HG03139 (cell line): ENCODE measurements at regions not wholly inside any gene's neighbourhood (a gene's known extent, or its start where the extent isn't known, plus 50 kb on each side); places are given as distances from the start of the nearest gene placed in this dataset.

Source experiments
- ATAC-seq: cut with Tn5 transposase; IDR thresholded peaks from one replicate; pipeline ENCODE4 v1.9.1; 2021; ENCODE audit not compliant: unreplicated experiment

DNA sequence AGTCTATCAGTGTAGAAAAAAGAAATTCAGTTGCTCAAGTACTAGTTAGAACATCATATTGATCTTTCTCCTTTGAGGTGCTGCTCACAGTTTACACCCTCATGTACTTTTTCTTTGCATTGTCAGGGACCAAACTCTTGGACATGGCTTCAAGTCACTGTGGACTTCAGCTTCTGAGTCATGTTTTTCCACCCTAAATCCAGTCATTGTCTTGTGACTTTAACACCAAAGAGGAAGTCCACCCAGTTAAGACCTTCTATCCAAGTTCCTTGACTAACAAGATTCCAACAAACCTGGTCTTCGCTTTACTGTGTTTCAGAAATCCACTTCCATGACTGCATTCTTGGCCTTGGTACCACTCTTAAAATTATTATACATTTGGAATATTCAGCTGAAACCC is 206.7 kb upstream of the ARGLU1 start:
- ATAC-seq = no peak

DNA sequence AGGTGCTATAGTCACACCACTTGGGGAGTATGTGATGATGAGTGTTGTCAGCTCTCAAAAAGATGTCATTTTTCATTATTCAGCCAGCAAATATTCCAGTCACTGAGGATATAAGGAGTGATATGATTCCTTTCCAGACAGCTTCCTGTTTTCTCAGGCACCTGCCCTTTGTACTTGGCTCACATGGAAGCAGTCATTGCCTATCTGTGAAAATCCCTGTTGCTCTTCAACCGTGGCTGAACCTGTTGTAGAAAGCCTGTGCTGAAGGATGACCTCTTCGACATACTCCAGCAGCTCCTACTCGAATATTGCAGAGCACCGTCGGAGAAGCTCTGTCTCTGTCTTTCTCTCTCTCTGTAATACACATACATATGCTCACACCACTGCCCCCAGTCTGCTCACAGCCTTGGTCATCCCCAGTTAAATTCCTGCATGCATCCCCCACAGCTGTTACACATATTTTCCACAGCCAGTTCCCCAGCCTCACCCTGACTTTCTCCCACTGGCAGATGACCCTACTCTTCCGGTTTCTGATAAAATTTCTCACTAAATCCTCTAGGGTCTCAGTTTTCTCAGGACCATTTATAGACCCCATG is 204.2 kb upstream of the ARGLU1 start:
- no peak for ATAC-seq

- no peak for ATAC-seq
These were observed 201.1 kb upstream of the ARGLU1 start for GRCh38 chr13:106768991-106769390.

DNA sequence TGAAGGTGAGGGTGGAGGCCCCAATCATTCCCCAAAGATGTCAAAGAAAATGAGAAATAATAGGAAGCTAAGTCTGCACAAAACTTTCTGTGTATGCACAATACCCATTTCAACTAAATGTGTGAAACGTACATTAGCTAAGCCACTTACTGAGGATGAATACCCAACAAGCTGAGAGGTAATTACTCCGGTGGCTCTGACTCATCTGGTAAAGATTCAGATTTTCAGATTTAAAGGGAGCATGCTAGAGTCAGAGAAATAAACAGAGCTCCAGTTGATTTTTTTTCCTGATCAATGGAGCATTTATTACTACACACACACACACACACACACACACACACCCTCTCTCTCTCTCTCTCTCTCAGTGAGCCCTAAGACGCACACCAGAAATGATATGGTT is 194.8 kb upstream of the ARGLU1 start:
- no peak for ATAC-seq

GRCh38 chr13:106756446-106756845 is 188.5 kb upstream of the ARGLU1 start:
- ATAC-seq = no peak

DNA sequence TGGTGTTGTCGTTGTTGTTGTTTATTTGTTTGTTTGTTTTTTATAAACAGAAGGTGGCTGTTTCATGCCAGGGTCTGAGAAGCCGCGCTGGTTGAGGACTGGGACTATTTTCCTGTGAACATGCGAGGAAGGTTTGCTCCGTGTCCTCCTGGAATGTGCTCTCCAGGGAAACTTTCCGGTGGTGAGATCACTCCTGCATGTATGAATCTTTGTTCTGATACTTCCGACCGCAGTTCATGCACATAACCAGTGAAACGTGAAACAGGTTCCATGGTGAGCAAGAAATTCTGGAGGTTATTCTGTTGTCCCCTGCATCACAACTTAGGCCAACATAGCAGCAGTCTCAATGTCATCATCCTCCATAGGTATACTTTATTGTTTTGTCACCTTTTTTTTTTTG is 187.6 kb upstream of the ARGLU1 start:
- no peak for ATAC-seq

DNA sequence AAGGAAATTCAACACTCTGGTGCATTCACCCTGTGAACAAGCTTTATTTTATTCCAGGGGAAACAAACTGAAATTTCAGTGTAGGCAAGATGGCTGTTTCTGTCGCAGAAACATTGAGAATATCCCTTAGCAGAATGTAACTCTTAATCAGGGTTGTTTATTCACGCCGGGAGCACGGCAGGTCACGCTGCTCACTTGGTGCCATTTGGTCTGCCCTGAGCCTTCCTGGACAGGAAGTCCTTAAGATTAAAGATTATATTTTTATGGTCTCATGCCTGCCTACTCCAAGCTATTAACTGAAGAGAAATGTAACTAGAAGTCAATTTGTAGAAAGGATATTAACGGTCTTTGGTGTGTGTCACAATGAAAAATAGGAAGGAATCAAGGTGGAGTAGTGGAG is 185.3 kb upstream of the ARGLU1 start:
- no peak for ATAC-seq

GRCh38 chr13:106752584-106753170 is 184.7 kb upstream of the ARGLU1 start:
- ATAC-seq = no peak

DNA sequence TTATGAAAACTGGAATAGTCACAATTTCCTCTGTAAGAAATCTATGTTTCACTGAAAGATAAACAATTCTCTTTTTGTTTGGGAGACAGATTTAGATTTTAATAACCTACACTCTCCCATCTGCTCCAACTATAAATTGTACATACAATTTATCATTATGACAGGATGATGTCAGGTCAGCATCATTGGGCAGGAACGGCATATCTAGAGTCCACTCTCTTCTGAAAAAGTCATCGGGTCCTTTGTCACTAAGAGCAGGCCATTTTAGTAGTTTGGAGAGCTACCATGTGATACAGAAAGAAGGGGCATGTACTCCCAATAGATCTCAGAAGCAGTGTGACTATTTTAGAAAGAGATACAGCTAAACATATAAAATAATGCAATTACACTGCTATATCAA is 180.8 kb upstream of the ARGLU1 start:
- ATAC-seq = no peak

DNA sequence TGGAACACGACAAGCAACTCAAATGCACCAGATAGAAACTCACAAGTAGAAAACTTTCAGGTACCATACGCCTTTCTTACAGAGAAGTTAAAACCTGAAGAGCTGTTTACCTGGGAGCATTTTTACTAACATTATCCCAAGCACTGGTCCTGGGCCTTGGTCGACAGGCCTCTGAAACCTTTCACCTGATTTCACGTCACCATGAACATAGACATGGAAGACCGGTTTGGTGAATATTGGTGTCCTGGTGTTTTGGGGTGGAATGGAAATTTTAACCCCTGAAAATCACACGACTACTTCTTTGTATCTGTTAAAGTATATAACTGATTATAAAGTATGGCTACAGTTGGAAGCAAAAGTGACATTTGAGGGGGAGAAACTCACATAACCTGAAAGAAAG is 176.6 kb upstream of the ARGLU1 start:
- no peak for ATAC-seq

DNA sequence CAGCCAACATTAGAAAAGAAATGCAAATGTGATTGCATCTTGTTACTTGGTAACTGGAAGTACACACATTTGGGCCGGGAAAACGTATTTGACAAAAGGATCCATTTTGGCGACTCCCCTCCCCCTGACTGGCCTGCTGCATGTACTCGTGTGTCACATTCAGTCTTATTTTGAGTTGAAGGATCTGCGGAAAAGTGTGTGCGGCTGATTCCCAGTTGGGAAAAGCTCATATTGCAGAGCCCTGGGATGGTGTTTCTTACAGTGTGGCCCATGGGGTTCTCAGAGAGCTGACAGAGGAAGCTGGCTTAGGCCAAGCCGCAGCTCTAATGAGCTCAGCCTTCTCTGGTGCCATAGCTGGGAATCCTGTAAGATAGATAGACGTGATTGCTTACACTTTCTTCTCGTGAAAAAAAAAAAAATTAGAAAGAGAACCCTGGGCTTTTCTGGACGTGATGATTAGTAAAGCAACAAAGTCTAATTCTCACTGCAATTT is 170.3 kb upstream of the ARGLU1 start:
- ATAC-seq = no peak

DNA sequence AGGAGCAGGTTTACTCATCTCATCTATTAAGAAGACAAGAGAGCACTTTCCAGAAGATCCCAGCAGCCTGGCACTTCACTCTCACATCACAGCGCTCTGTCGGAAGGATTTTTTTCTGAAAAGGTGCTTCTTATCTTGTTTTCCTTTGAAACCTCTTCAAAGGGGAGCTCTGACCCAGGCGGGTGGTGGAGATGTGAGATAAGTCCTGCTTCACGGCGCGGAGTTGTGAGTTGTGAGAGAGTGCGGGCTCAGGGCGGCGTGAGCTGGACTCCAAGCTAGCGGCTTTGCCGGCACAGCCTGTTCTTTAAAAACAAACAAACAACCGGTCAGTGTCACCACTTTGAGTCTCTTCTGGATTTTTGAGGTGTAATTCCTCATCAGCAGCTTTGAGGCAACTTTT is 169.0 kb upstream of the ARGLU1 start:
- ATAC-seq = no peak

DNA sequence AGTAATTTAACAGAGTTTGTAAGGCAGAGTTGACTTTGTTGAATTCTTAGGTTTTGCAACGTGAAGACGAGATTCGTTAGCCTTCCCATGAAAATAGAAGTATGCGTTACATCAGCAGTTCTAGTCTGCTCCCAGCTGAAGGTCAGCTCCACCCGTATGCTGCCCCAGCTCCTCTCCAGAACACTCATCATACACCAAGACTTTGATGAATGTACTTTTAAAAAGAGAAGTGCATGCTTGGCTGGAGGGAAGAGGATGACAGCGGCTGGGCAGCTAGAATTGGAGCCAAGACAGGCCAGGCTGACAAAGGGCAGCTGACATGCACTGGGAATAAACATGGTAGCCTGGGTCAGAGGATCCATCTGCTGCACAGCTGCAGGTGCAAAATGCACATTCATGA is 166.3 kb upstream of the ARGLU1 start:
- ATAC-seq = no peak

DNA sequence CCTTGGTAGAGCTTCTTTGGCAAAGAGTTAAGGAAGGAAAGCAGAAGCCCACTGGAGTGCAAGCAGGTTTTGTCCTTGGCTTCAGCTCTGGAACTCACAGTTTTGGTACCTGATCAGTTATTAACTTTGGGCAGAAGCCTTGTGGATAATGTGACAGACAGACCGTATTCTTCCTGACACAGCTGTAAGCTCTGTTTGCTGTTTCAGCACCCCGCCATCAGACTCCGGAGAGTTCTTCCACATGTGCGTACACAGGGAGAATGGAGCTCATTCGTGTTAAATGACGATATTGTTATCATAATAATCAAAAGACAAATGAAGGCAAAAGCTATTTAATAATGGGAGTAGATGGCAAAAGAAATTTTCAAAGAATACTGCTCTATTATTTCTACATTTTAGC is 155.1 kb upstream of the ARGLU1 start:
- ATAC-seq = no peak

DNA sequence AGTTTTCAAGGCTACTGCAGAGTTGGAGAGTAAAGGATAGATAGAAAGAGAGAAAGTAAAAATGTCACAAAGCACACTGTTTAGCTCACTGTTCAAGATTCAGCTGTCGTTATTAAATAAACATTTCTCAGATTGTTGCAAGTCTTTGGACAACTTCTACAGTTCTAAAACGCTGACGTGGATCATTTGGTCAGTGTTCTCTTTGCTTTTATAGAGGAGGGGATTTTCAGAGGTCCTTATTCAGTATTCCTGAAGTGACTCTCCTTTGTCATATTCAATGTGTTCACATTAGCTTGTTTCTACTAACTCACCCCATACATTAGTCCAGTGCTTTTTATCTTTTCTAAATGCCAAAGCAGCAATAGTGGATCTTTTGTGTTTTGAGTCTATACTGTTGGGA is 154.7 kb upstream of the ARGLU1 start:
- no peak for ATAC-seq

GRCh38 chr13:106721599-106721998 is 153.7 kb upstream of the ARGLU1 start:
- no peak for ATAC-seq

DNA sequence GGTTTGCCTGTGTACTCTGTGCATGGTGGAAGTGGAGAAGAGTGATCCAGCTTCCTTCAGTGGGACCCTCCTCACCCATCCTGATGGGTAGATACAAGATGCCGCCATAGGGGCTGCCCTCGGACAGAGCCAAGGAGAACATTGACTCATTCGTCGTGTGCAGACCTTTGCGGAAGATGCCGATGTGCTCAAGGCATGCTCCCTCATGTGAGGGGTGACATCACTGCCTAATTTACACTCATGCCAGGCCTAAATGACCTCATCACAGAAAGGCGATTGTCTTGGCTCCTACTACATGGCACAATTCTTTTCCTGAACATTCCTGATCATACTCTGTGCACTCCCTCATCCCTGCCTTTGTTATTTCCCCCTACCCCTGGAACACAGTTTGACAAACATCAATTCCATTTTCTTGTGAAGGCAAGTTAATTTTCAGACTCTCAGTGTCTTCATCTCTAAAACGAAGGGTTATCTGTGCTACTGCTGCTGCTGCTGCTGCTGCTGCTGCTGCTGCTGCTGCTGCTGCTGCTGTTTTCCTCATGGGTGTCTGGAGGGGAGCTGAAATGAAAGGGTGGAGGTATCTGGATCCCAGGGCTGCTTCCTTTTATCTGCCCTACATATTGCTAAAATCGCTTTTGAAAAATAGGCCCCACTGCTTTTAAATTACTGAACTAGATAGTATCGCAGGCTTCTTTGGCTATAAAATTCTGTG is 146.5 kb upstream of the ARGLU1 start:
- no peak for ATAC-seq

GRCh38 chr13:106712381-106712780 is 144.4 kb upstream of the ARGLU1 start:
- no peak for ATAC-seq

GRCh38 chr13:106710266-106710665 is 142.3 kb upstream of the ARGLU1 start:
- ATAC-seq = no peak

GRCh38 chr13:106709522-106709921 is 141.6 kb upstream of the ARGLU1 start:
- ATAC-seq = no peak

- no peak for ATAC-seq
These were observed 134.6 kb upstream of the ARGLU1 start for GRCh38 chr13:106702505-106702904.

DNA sequence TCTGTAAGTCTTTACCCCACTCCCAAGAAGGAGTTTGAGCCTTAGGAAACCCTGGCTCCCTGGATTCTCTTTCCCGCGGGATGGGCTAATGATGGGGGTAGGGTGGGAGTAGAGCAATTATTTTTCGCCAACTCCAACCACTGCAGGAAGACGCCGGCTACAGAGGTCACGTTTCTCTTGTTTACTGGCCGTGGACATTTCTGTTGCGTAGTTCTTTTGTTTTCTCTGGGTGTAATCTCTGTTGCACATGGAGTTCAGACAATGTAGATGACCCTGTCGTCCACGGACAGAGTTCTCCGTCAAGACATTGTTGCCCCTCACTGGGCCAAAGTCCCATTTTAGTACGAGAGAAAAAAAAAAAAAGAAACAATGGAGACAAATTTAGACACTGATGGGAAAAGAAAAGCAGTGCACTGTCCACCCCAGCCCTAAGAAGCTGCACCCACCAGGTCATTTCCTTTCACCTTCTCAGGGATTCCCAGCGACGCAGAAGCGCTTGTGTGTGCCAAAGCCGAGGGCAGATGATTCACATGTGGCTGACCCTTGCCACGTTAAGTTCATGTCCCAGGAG is 133.9 kb upstream of the ARGLU1 start:
- ATAC-seq = no peak
